ENCODE measurements at regions not wholly inside any gene's neighbourhood (a gene's known extent, or its start where the extent isn't known, plus 50 kb on each side); places are given as distances from the start of the nearest gene placed in this dataset.

DNA sequence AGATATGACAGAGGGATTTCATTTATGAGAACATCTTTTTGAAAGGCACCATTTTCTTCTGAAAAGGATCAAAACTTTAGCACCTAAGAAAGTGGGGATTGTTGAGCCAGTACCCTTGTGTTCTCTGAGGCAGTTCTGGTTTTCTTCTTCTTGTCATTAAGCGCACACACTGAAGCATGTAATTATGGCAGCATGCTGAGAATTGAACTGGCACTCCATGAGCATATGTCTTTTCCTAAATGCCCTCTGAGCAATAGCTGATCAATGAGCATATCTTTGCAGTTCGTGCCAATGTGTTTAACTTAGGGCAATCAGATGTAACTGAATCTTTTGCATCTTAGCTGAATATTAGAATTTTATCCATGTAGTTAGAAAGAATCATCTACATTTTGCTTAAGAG is 53.9 kb upstream of the VGLL3 start:
- Histone ChIP-seq H3K9me3 (ENCODE audit: low read length) (no peaks in the 10 kb centered on the region), H3K27me3 (ENCODE audit: insufficient read depth, low read length) (no peaks in the 10 kb centered on the region), H3K9me2 (ENCODE audit: low read depth, low read length) (no peaks in the 10 kb centered on the region), H3K79me2 (ENCODE audit: insufficient read depth, low read length) (no peaks in the 10 kb centered on the region), H3K9ac (ENCODE audit: low read length) (no peak overlapping the region), H3K4me3 (ENCODE audit: low read depth, low read length, poor library complexity, severe bottlenecking) (no peak overlapping the region), H2AFZ (ENCODE audit: low read length) (no peak overlapping the region), H3F3A (ENCODE audit: insufficient read depth, low read length) (no peaks in the 10 kb centered on the region), H3K4me2 (ENCODE audit: low read length) (no peak overlapping the region), H3K4me1 (ENCODE audit: insufficient read depth, low read length, severe bottlenecking) (no peaks in the 10 kb centered on the region), H3K36me3 (ENCODE audit: insufficient read depth, low read length) (no peaks in the 10 kb centered on the region), H3K27ac (ENCODE audit: low read depth, low read length, poor library complexity, severe bottlenecking) (no peak overlapping the region), H4K20me1 (ENCODE audit: insufficient read depth, low read length) (no peaks in the 10 kb centered on the region)
- TF ChIP-seq, protein P1, sequence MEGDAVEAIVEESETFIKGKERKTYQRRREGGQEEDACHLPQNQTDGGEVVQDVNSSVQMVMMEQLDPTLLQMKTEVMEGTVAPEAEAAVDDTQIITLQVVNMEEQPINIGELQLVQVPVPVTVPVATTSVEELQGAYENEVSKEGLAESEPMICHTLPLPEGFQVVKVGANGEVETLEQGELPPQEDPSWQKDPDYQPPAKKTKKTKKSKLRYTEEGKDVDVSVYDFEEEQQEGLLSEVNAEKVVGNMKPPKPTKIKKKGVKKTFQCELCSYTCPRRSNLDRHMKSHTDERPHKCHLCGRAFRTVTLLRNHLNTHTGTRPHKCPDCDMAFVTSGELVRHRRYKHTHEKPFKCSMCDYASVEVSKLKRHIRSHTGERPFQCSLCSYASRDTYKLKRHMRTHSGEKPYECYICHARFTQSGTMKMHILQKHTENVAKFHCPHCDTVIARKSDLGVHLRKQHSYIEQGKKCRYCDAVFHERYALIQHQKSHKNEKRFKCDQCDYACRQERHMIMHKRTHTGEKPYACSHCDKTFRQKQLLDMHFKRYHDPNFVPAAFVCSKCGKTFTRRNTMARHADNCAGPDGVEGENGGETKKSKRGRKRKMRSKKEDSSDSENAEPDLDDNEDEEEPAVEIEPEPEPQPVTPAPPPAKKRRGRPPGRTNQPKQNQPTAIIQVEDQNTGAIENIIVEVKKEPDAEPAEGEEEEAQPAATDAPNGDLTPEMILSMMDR (IDR thresholded peaks at IDR 0.05; ENCODE audit: low read length): no peak
- TF ChIP-seq EZH2 (IDR thresholded peaks at IDR 0.05; ENCODE audit: borderline replicate concordance, low read length): no peak

DNA sequence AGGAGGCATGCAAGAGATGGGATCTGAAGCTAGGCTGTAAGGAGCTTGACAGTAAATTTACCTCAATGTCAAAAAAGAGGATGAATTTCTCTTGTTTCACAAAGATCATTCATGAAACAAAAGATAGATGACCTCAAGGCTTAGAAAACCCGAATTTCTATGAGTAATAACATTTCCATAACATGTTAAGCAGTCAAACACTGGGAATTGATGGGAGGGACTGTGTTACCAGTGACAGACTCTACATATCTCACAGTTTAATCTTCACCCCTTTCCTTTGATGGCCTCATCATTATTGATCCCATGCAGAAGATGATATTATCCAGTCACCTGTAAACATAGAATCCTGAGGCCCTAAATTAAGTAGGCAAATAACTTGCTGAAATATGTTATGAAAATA is 53.5 kb upstream of the VGLL3 start:
- Histone ChIP-seq H3K4me1 (ENCODE audit: insufficient read depth, low read length, severe bottlenecking) (no peaks in the 10 kb centered on the region), H3F3A (ENCODE audit: insufficient read depth, low read length) (no peaks in the 10 kb centered on the region), H3K79me2 (ENCODE audit: insufficient read depth, low read length) (no peaks in the 10 kb centered on the region), H3K4me3 (ENCODE audit: low read depth, low read length, poor library complexity, severe bottlenecking) (no peak overlapping the region), H3K9ac (ENCODE audit: low read length) (no peak overlapping the region), H4K20me1 (ENCODE audit: insufficient read depth, low read length) (no peaks in the 10 kb centered on the region), H3K27ac (ENCODE audit: low read depth, low read length, poor library complexity, severe bottlenecking) (no peak overlapping the region), H2AFZ (ENCODE audit: low read length) (no peak overlapping the region), H3K27me3 (ENCODE audit: insufficient read depth, low read length) (no peaks in the 10 kb centered on the region), H3K9me2 (ENCODE audit: low read depth, low read length) (no peaks in the 10 kb centered on the region), H3K4me2 (ENCODE audit: low read length) (no peak overlapping the region), H3K36me3 (ENCODE audit: insufficient read depth, low read length) (no peaks in the 10 kb centered on the region), H3K9me3 (ENCODE audit: low read length) (no peaks in the 10 kb centered on the region)
- TF ChIP-seq EZH2 (IDR thresholded peaks at IDR 0.05; ENCODE audit: borderline replicate concordance, low read length): no peak
- TF ChIP-seq, protein P1 (IDR thresholded peaks at IDR 0.05; ENCODE audit: low read length): no peak

DNA sequence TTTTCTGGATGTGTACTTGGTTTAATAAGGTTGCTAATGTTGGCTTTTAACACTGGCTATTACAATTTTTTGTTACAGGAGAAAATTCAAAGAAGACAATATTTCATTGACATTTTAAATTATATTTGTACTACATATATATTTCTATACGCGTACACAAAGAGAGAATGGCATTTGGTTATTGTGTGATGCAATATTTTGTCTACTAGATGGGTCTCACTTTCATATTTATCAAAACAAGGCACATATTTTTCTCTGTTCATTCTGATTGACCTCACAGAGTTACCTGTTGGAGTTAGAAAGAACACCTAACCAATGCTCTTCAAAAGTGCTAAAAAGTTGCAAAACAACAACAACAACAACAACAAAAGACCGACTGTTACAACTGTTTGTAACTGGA is 50.2 kb upstream of the VGLL3 start:
- no peaks in the 10 kb centered on the region for H3K27me3 ChIP-seq (ENCODE audit: insufficient read depth, low read length)
- H3K9me2 ChIP-seq (ENCODE audit: low read depth, low read length): no peaks in the 10 kb centered on the region
- no peaks in the 10 kb centered on the region for H4K20me1 ChIP-seq (ENCODE audit: insufficient read depth, low read length)
- H3K4me3 ChIP-seq (ENCODE audit: low read depth, low read length, poor library complexity, severe bottlenecking): no peak overlapping the region
- H3K79me2 ChIP-seq (ENCODE audit: insufficient read depth, low read length): no peaks in the 10 kb centered on the region
- no peak overlapping the region for H2AFZ ChIP-seq (ENCODE audit: low read length)
- no peak overlapping the region for H3K27ac ChIP-seq (ENCODE audit: low read depth, low read length, poor library complexity, severe bottlenecking)
- no peaks in the 10 kb centered on the region for H3K4me1 ChIP-seq (ENCODE audit: insufficient read depth, low read length, severe bottlenecking)
- H3K9me3 ChIP-seq (ENCODE audit: low read length): no peaks in the 10 kb centered on the region
- no peaks in the 10 kb centered on the region for H3F3A ChIP-seq (ENCODE audit: insufficient read depth, low read length)
- no peak for TF ChIP-seq EZH2 (IDR thresholded peaks at IDR 0.05; ENCODE audit: borderline replicate concordance, low read length)
- TF ChIP-seq, protein P1 (IDR thresholded peaks at IDR 0.05; ENCODE audit: low read length): no peak
- no peaks in the 10 kb centered on the region for H3K36me3 ChIP-seq (ENCODE audit: insufficient read depth, low read length)
- no peak overlapping the region for H3K9ac ChIP-seq (ENCODE audit: low read length)
- H3K4me2 ChIP-seq (ENCODE audit: low read length): no peak overlapping the region
